IMR-90 (cell line): ENCODE measurements at regions not wholly inside any gene's neighbourhood (a gene's known extent, or its start where the extent isn't known, plus 50 kb on each side); places are given as distances from the start of the nearest gene placed in this dataset.

ENCODE experiments used
- ATAC-seq: fragments of 200-7000 bp; cut with Tn5 transposase; 2 replicates; pipeline ENCODE4 v1.9.1; 2020; ENCODE audit warnings: low read depth, mild to moderate bottlenecking, moderate library complexity
- BruUV-seq: library from RNA; stranded (reverse); fragments of 400-500 nt; replicated peaks from 2 replicates; lab custom pipeline; 2021; lab: Mats Ljungman, UMichigan
- CTCF ChIA-PET: fragments of 300-600 bp; formaldehyde crosslinking; extraction: SDS; loops from one replicate; lab custom pipeline; 2021; ENCODE audit warnings: antibody characterized with exemption; lab: Yijun Ruan, JAX
- POLR2A ChIA-PET: fragments of 300-600 bp; sonication (Branson Sonifier 250); formaldehyde crosslinking; loops from one replicate; lab custom pipeline; 2022; ENCODE audit warnings: antibody characterized with exemption; ENCODE audit not compliant: unreplicated experiment; lab: Charles Lee
- DNase-seq: peaks from one replicate; pipeline ENCODE4 v3.0.0; 2013
- H2AFZ ChIP-seq: replicated peaks from 2 replicates; pipeline ENCODE3; 2013; ENCODE audit warnings: low read length, mild to moderate bottlenecking; ENCODE audit not compliant: poor library complexity
- H2AK5ac ChIP-seq: 2 replicates; pipeline ENCODE4 v1.6.1; 2013; ENCODE audit warnings: low read depth, low read length, inconsistent platforms
- H2AK9ac ChIP-seq: replicated peaks from 2 replicates; pipeline ENCODE3; 2013; ENCODE audit warnings: mild to moderate bottlenecking, low read depth, low read length, moderate library complexity; ENCODE audit not compliant: poor library complexity
- H2BK120ac ChIP-seq: 2 replicates; pipeline ENCODE4 v1.6.1; 2013; ENCODE audit warnings: low read depth, low read length, inconsistent platforms
- H2BK15ac ChIP-seq: 3 replicates; pipeline ENCODE4 v1.6.1; 2013; ENCODE audit warnings: low read depth, low read length, inconsistent platforms
- H2BK20ac ChIP-seq: 2 replicates; pipeline ENCODE4 v1.6.1; 2013; ENCODE audit warnings: low read depth, mild to moderate bottlenecking, inconsistent platforms, low read length, moderate library complexity
- H2BK5ac ChIP-seq: 2 replicates; pipeline ENCODE4 v1.6.1; 2013; ENCODE audit warnings: mild to moderate bottlenecking, low read depth, low read length, inconsistent platforms; ENCODE audit not compliant: poor library complexity, severe bottlenecking
- H3K14ac ChIP-seq: replicated peaks from 2 replicates; pipeline ENCODE4 v1.6.1; 2013; ENCODE audit warnings: low read depth, low read length, inconsistent platforms
- H3K18ac ChIP-seq: 2 replicates; pipeline ENCODE4 v1.6.1; 2013; ENCODE audit warnings: low read depth, low read length, control low read depth
- H3K23ac ChIP-seq: 2 replicates; pipeline ENCODE4 v1.6.1; 2013; ENCODE audit warnings: low read depth, low read length, inconsistent platforms
- H3K27ac ChIP-seq: 2 replicates; pipeline ENCODE4 v1.5.1; 2013; ENCODE audit warnings: mild to moderate bottlenecking, control low read depth, low read length; ENCODE audit not compliant: insufficient read depth
- H3K27me3 ChIP-seq: 2 replicates; pipeline ENCODE4 v1.6.1; 2013; ENCODE audit warnings: low read length; ENCODE audit not compliant: control insufficient read depth, insufficient read depth
- H3K36me3 ChIP-seq: 2 replicates; pipeline ENCODE4 v1.6.1; 2013; ENCODE audit warnings: low read length, mixed read lengths; ENCODE audit not compliant: control insufficient read depth, insufficient read depth
- H3K4ac ChIP-seq: 2 replicates; pipeline ENCODE4 v1.6.1; 2013; ENCODE audit warnings: low read depth, low read length, inconsistent platforms
- H3K4me1 ChIP-seq: 2 replicates; pipeline ENCODE4 v1.6.1; 2013; ENCODE audit warnings: low read length, mixed read lengths; ENCODE audit not compliant: control insufficient read depth, insufficient read depth
- H3K4me2 ChIP-seq: 2 replicates; pipeline ENCODE4 v1.6.1; 2013; ENCODE audit warnings: low read depth, mild to moderate bottlenecking, control low read depth, low read length, moderate library complexity
- H3K4me3 ChIP-seq: 2 replicates; pipeline ENCODE4 v1.5.1; 2013; ENCODE audit warnings: low read depth, mild to moderate bottlenecking, control low read depth, low read length, moderate library complexity; ENCODE audit not compliant: insufficient read depth
- H3K56ac ChIP-seq: 2 replicates; pipeline ENCODE4 v1.6.1; 2013; ENCODE audit warnings: low read length, inconsistent platforms; ENCODE audit not compliant: insufficient read depth; ENCODE audit errors: extremely low read depth
- H3K79me1 ChIP-seq, 2 experiments: 2 replicates each; pipeline ENCODE4 v1.6.1; 2013; ENCODE audit warnings: low read length in 2 of 2, inconsistent platforms in 1 of 2, low read depth in 1 of 2
- H3K9ac ChIP-seq: 2 replicates; pipeline ENCODE4 v1.6.1; 2013; ENCODE audit warnings: low read depth, low read length, control low read depth
- H3K9me1 ChIP-seq: 2 replicates; pipeline ENCODE4 v1.6.1; 2013; ENCODE audit warnings: low read length, inconsistent platforms; ENCODE audit not compliant: insufficient read depth
- H3K9me3 ChIP-seq: 2 replicates; pipeline ENCODE4 v1.6.1; 2013; ENCODE audit warnings: low read length; ENCODE audit not compliant: control insufficient read depth, insufficient read depth
- H4K20me1 ChIP-seq: 2 replicates; pipeline ENCODE4 v1.6.1; 2013; ENCODE audit warnings: low read length, inconsistent platforms; ENCODE audit not compliant: insufficient read depth
- H4K5ac ChIP-seq: 2 replicates; pipeline ENCODE4 v1.6.1; 2013; ENCODE audit warnings: mild to moderate bottlenecking, low read depth, low read length, control low read depth
- H4K8ac ChIP-seq, 2 experiments: 2 replicates each; pipeline ENCODE4 v1.6.1; 2013; ENCODE audit warnings: low read depth in 2 of 2, low read length in 2 of 2, control low read depth in 1 of 2, inconsistent platforms in 1 of 2
- H4K91ac ChIP-seq: 2 replicates; pipeline ENCODE4 v1.6.1; 2013; ENCODE audit warnings: low read depth, low read length, inconsistent platforms; ENCODE audit not compliant: insufficient read depth
- FOS ChIP-seq: fragments of 150-350 bp; IDR thresholded peaks from 2 replicates; pipeline ENCODE4 v1.6.1; 2016; ENCODE audit warnings: low read depth, low read length
- MXI1 ChIP-seq: IDR thresholded peaks from 2 replicates; pipeline ENCODE4 v1.6.1; 2012; ENCODE audit warnings: low read depth, mild to moderate bottlenecking, low read length, moderate library complexity, borderline replicate concordance
- POLR2A ChIP-seq: IDR thresholded peaks from 2 replicates; pipeline ENCODE4 v1.6.1; 2012; ENCODE audit warnings: mild to moderate bottlenecking, low read depth, low read length
- RAD21 ChIP-seq: IDR thresholded peaks from 2 replicates; pipeline ENCODE4 v1.6.1; 2012; ENCODE audit warnings: low read length, improper control_type of control experiment
- RFX5 ChIP-seq: IDR thresholded peaks from 2 replicates; pipeline ENCODE4 v1.8.0; 2012; ENCODE audit warnings: low read depth, mild to moderate bottlenecking, low read length, moderate library complexity
- SMC3 ChIP-seq: fragments of 150-350 bp; IDR thresholded peaks from 2 replicates; pipeline ENCODE4 v1.6.1; 2016; ENCODE audit warnings: low read depth, mild to moderate bottlenecking, antibody characterized with exemption, low read length, moderate library complexity
- WGBS, 2 experiments: methylation state at CpG; one replicate each; pipeline versions ENCODE4 v1.1.5 to v1.1.7; 2013; ENCODE audit warnings: missing lambda C conversion rate in 2 of 2; ENCODE audit not compliant: insufficient read length in 1 of 2; ENCODE audit errors: extremely low coverage in 2 of 2; 5-methylcytosine and 5-hydroxymethylcytosine counted together
- dilution Hi-C: fragments of 300-500 bp; cut with HindIII; formaldehyde crosslinking; loops from one replicate; pipeline ENCODE4 v1.14.3; 2018; ENCODE audit warnings: low sequenced_read_pairs; ENCODE audit not compliant: unreplicated experiment
- in situ Hi-C: fragments of 300-500 bp; cut with MboI; formaldehyde crosslinking; loops from 3 replicates; pipeline ENCODE4 v1.14.3; 2019; ENCODE audit warnings: low sequenced_read_pairs, inconsistent platforms, mixed read lengths
- intact Hi-C: fragments of 100-400 bp; cut with micrococcal nuclease; formaldehyde crosslinking; loops from 2 replicates; pipeline ENCODE4 v1.10.0; 2022

- no peak overlapping the region for H4K8ac ChIP-seq
- intact Hi-C loops (no loop called here), in situ Hi-C loops (no loop called here), dilution Hi-C loops (no loop called here)
- no peak for TF ChIP-seq MXI1
- no peak for TF ChIP-seq RAD21
- no peak for TF ChIP-seq POLR2A
- TF ChIP-seq SMC3 = no peak
- TF ChIP-seq FOS = no peak
- no peak for TF ChIP-seq RFX5
- H3K27me3 ChIP-seq = no peaks in the 10 kb centered on the region
- H3K4ac ChIP-seq = no peak overlapping the region
- H3K9me3 ChIP-seq = no peaks in the 10 kb centered on the region
- H3K18ac ChIP-seq = no peak overlapping the region
- CTCF ChIA-PET = no interaction called here
- H3K4me2 ChIP-seq = no peak overlapping the region
- whole genome bisulfite sequencing, 2 experiments = no CpG with 5 or more reads among the region's 1 CpG
- H2BK15ac ChIP-seq = no peak overlapping the region
- no peak for ATAC-seq
- H3K9me1 ChIP-seq = no peaks in the 10 kb centered on the region
- H2BK20ac ChIP-seq = no peak overlapping the region
- H2AFZ ChIP-seq = no peak overlapping the region
- no peak overlapping the region for H3K23ac ChIP-seq
- H3K36me3 ChIP-seq = no peaks in the 10 kb centered on the region
- H4K5ac ChIP-seq = no peak overlapping the region
- H3K56ac ChIP-seq = no peak overlapping the region
- H4K91ac ChIP-seq = no peak overlapping the region
- H3K27ac ChIP-seq = no peak overlapping the region
- H2BK120ac ChIP-seq = no peak overlapping the region
- no TSS peak for BruUV-seq
- no peak overlapping the region for H2AK5ac ChIP-seq
- H2AK9ac ChIP-seq = no peak overlapping the region
- H3K79me1 ChIP-seq = no peaks in the 10 kb centered on the region
- H3K14ac ChIP-seq = no peak overlapping the region
- no peak overlapping the region for H3K4me3 ChIP-seq
- H3K4me1 ChIP-seq = no peaks in the 10 kb centered on the region
- H4K20me1 ChIP-seq = no peaks in the 10 kb centered on the region
- H2BK5ac ChIP-seq = no peak overlapping the region
- DNase-seq = no peak
- H3K9ac ChIP-seq = no peak overlapping the region
- POLR2A ChIA-PET = no interaction called here
Measured at GRCh38 chr5:57988813-57989212, 471.1 kb downstream of the PLK2 start.
